OCI-LY7 (cell line): ENCODE measurements at regions not wholly inside any gene's neighbourhood (a gene's known extent, or its start where the extent isn't known, plus 50 kb on each side); places are given as distances from the start of the nearest gene placed in this dataset.

Experiments
- BruUV-seq: library from RNA; stranded (reverse); fragments of 400-500 nt; replicated peaks from 2 replicates; lab custom pipeline; 2021; lab: Mats Ljungman, UMichigan
- CTCF ChIA-PET: fragments of 300-600 bp; sonication (Branson Sonifier 250); formaldehyde crosslinking; loops from one replicate; lab custom pipeline; 2022; ENCODE audit warnings: antibody characterized with exemption; ENCODE audit not compliant: unreplicated experiment; lab: Charles Lee
- POLR2A ChIA-PET: fragments of 300-600 bp; sonication (Branson Sonifier 250); formaldehyde crosslinking; loops from one replicate; lab custom pipeline; 2022; ENCODE audit warnings: antibody characterized with exemption; lab: Charles Lee
- DNase-seq: peaks from one replicate; pipeline ENCODE4 v3.0.0-alpha.2; 2015; ENCODE audit warnings: low spot score
- H2AFZ ChIP-seq: fragments of 200-600 bp; sonication (generic), shearing (Covaris generic); 2 replicates; pipeline ENCODE4 v1.6.1; 2014; ENCODE audit warnings: mild to moderate bottlenecking, antibody characterized with exemption, low read length, moderate library complexity
- H3K27ac ChIP-seq: fragments of 200-600 bp; sonication (generic); 2 replicates; pipeline ENCODE4 v1.5.1; 2014; ENCODE audit warnings: mixed run types, low read depth, mild to moderate bottlenecking, moderate library complexity, low read length, inconsistent platforms; ENCODE audit not compliant: poor library complexity, severe bottlenecking
- H3K36me3 ChIP-seq: fragments of 200-600 bp; sonication (generic); 2 replicates; pipeline ENCODE4 v1.6.1; 2014; ENCODE audit warnings: mild to moderate bottlenecking, antibody characterized with exemption, low read length, moderate library complexity, mixed read lengths; ENCODE audit not compliant: insufficient read depth
- H3K4me1 ChIP-seq: fragments of 200-600 bp; sonication (generic); 2 replicates; pipeline ENCODE4 v1.5.1; 2014; ENCODE audit warnings: mild to moderate bottlenecking, low read length; ENCODE audit not compliant: insufficient read depth, poor library complexity, severe bottlenecking
- H3K4me2 ChIP-seq: fragments of 200-600 bp; sonication (generic); 2 replicates; pipeline ENCODE4 v1.6.1; 2014; ENCODE audit warnings: mild to moderate bottlenecking, low read length
- H3K4me3 ChIP-seq: fragments of 200-600 bp; sonication (generic); 2 replicates; pipeline ENCODE4 v1.5.1; 2014; ENCODE audit warnings: mild to moderate bottlenecking, low read depth, low read length; ENCODE audit not compliant: poor library complexity, severe bottlenecking
- H3K79me2 ChIP-seq: fragments of 200-600 bp; sonication (generic); 2 replicates; pipeline ENCODE4 v1.6.1; 2016; ENCODE audit warnings: low read depth, mild to moderate bottlenecking, low read length, moderate library complexity, mixed read lengths; ENCODE audit not compliant: insufficient read depth
- H3K9me2 ChIP-seq: fragments of 200-600 bp; sonication (generic); 2 replicates; pipeline ENCODE4 v1.6.1; 2016; ENCODE audit warnings: mild to moderate bottlenecking, low read length, mixed read lengths; ENCODE audit not compliant: insufficient read depth
- H3K9me3 ChIP-seq: fragments of 200-600 bp; sonication (generic); 2 replicates; pipeline ENCODE4 v1.6.1; 2014; ENCODE audit warnings: mild to moderate bottlenecking, mixed run types, low read length, mixed read lengths
- H4K20me1 ChIP-seq: fragments of 200-600 bp; sonication (generic); 2 replicates; pipeline ENCODE4 v1.6.1; 2014; ENCODE audit warnings: mild to moderate bottlenecking, antibody characterized with exemption, low read length, moderate library complexity, mixed read lengths; ENCODE audit not compliant: insufficient read depth
- CTCF ChIP-seq: fragments of 200-600 bp; sonication (generic); conservative IDR thresholded peaks from 2 replicates; pipeline ENCODE4 v1.5.1; 2014; ENCODE audit warnings: mild to moderate bottlenecking, antibody characterized with exemption, low read length, moderate library complexity, mixed read lengths
- EZH2phosphoT487 ChIP-seq: fragments of 200-600 bp; sonication (generic); IDR thresholded peaks from 2 replicates; pipeline ENCODE4 v1.6.1; 2018; ENCODE audit warnings: low read depth, borderline replicate concordance, mild to moderate bottlenecking, mixed run types, antibody characterized with exemption, low read length, moderate library complexity, mixed read lengths
- intact Hi-C: fragments of 100-400 bp; cut with micrococcal nuclease; formaldehyde crosslinking; loops from one replicate; pipeline ENCODE4 v1.10.0; 2022; ENCODE audit not compliant: unreplicated experiment

GRCh38 chr20:20812136-20812535 is 99.7 kb upstream of the RALGAPA2 start:
- CTCF ChIA-PET, result no interaction called here
- no peak for DNase-seq
- Histone ChIP-seq H2AFZ (no peak overlapping the region), H3K27ac (no peak overlapping the region), H3K36me3 (no peaks in the 10 kb centered on the region), H3K79me2 (no peaks in the 10 kb centered on the region), H3K9me2 (no peaks in the 10 kb centered on the region), H3K4me1 (no peaks in the 10 kb centered on the region), H3K4me3 (no peak overlapping the region), H4K20me1 (no peaks in the 10 kb centered on the region), H3K9me3 (no peaks in the 10 kb centered on the region), H3K4me2 (no peak overlapping the region)
- POLR2A ChIA-PET, result no interaction called here
- BruUV-seq, result no TSS peak
- TF ChIP-seq CTCF (no peak), EZH2phosphoT487 (no peak)
- intact Hi-C loops, result no loop called here

- TF ChIP-seq EZH2phosphoT487, result no peak
- TF ChIP-seq CTCF, result no peak
- intact Hi-C loops, result no loop called here
These were observed 95.6 kb upstream of the RALGAPA2 start for GRCh38 chr20:20808016-20808415.

GRCh38 chr20:20806121-20807095 is 94.0 kb upstream of the RALGAPA2 start:
- H3K9me2 ChIP-seq, result no peaks in the 10 kb centered on the region
- no TSS peak for BruUV-seq
- no peak overlapping the region for H3K4me3 ChIP-seq
- ChIA-PET CTCF (no interaction called here), POLR2A (no interaction called here)
- no peaks in the 10 kb centered on the region for H3K36me3 ChIP-seq
- no peak overlapping the region for H3K27ac ChIP-seq
- DNase-seq, result no peak
- H2AFZ ChIP-seq, result no peak overlapping the region
- intact Hi-C loops, result no loop called here
- no peak overlapping the region for H3K4me2 ChIP-seq
- no peaks in the 10 kb centered on the region for H3K4me1 ChIP-seq
- H4K20me1 ChIP-seq, result no peaks in the 10 kb centered on the region
- no peak for TF ChIP-seq CTCF
- TF ChIP-seq EZH2phosphoT487, result no peak
- H3K9me3 ChIP-seq, result no peaks in the 10 kb centered on the region
- H3K79me2 ChIP-seq, result no peaks in the 10 kb centered on the region

More at GRCh38 chr20:20808016-20808415, 95.6 kb upstream of the RALGAPA2 start:
- Histone ChIP-seq H3K4me1 (no peaks in the 10 kb centered on the region), H4K20me1 (no peaks in the 10 kb centered on the region), H3K4me2 (no peak overlapping the region), H3K9me2 (no peaks in the 10 kb centered on the region), H2AFZ (no peak overlapping the region), H3K79me2 (no peaks in the 10 kb centered on the region), H3K9me3 (no peaks in the 10 kb centered on the region), H3K4me3 (no peak overlapping the region), H3K27ac (no peak overlapping the region), H3K36me3 (no peaks in the 10 kb centered on the region)
- DNase-seq, result no peak
- POLR2A ChIA-PET, result no interaction called here
- BruUV-seq, result no TSS peak
- CTCF ChIA-PET, result no interaction called here
